Activated CD8-positive, alpha-beta T cell treated with anti-CD3 and anti-CD28 coated beads for 36 hours (primary cell): ENCODE measurements at regions not wholly inside any gene's neighbourhood (a gene's known extent, or its start where the extent isn't known, plus 50 kb on each side); places are given as distances from the start of the nearest gene placed in this dataset.

Source experiments
- ATAC-seq: fragments of 200-7000 bp; cut with Tn5 transposase; one replicate; pipeline ENCODE4 v1.10.0; 2021; ENCODE audit warnings: mild to moderate bottlenecking, moderate library complexity
- CTCF ChIA-PET: fragments of 350-600 bp; sonication (Branson Sonifier 250); formaldehyde crosslinking; loops from one replicate; lab custom pipeline; 2021; ENCODE audit warnings: antibody characterized with exemption; lab: Charles Lee
- POLR2A ChIA-PET: fragments of 350-600 bp; sonication (Branson Sonifier 250); formaldehyde crosslinking; loops from one replicate; lab custom pipeline; 2021; ENCODE audit warnings: antibody characterized with exemption; lab: Charles Lee
- DNase-seq: peaks from one replicate; pipeline ENCODE4 v3.0.0-alpha.2; 2020
- H3K27ac Mint-ChIP-seq: one replicate; pipeline ENCODE4 v1.8.0; 2021; ENCODE audit warnings: mild to moderate bottlenecking, mixed read lengths
- H3K27me3 Mint-ChIP-seq: one replicate; pipeline ENCODE4 v1.8.0; 2021; ENCODE audit warnings: mixed read lengths
- H3K36me3 Mint-ChIP-seq: one replicate; pipeline ENCODE4 v1.8.0; 2021; ENCODE audit warnings: low read depth, mixed read lengths
- H3K4me1 Mint-ChIP-seq: one replicate; pipeline ENCODE4 v1.8.0; 2021; ENCODE audit warnings: low read depth, mixed read lengths
- H3K4me3 Mint-ChIP-seq: one replicate; pipeline ENCODE4 v1.8.0; 2021; ENCODE audit warnings: mild to moderate bottlenecking, moderate library complexity, mixed read lengths
- H3K9me3 Mint-ChIP-seq: one replicate; pipeline ENCODE4 v1.8.0; 2021; ENCODE audit warnings: mixed read lengths
- CTCF ChIP-seq: fragments of 200-600 bp; IDR thresholded peaks from one replicate; pipeline ENCODE4 v1.8.0; 2022; ENCODE audit warnings: antibody characterized with exemption, mild to moderate bottlenecking
- intact Hi-C: fragments of 100-400 bp; cut with micrococcal nuclease; formaldehyde crosslinking; loops from one replicate; pipeline ENCODE4 v1.10.0; 2022

- Mint-ChIP-seq H3K27me3 (no peaks in the 10 kb centered on the region), H3K4me3 (no peak overlapping the region), H3K9me3 (peaks cover 6% of the 10 kb centered on the region), H3K27ac (no peak overlapping the region), H3K4me1 (no peaks in the 10 kb centered on the region), H3K36me3 (no peaks in the 10 kb centered on the region)
- POLR2A ChIA-PET = no interaction called here
- CTCF ChIA-PET = interaction anchor here (1.7 kb wide), 1 partner anchor 10 kb away, joined by 3 read pairs; no protein-coding TSS in a partner anchor
- intact Hi-C loops = no loop called here
- ATAC-seq (no peak), DNase-seq (no peak)
- no peak for TF ChIP-seq CTCF
Measured at GRCh38 chr18:52046842-52047241, 293.2 kb upstream of the DCC start.

- Mint-ChIP-seq H3K9me3 (peaks cover 8% of the 10 kb centered on the region), H3K36me3 (no peaks in the 10 kb centered on the region), H3K4me3 (no peak overlapping the region), H3K27ac (no peak overlapping the region), H3K4me1 (no peaks in the 10 kb centered on the region), H3K27me3 (no peaks in the 10 kb centered on the region)
- CTCF ChIA-PET = no interaction called here
- TF ChIP-seq CTCF = no peak
- DNase-seq (no peak), ATAC-seq (no peak)
- intact Hi-C loops = no loop called here
- POLR2A ChIA-PET = no interaction called here
Measured at GRCh38 chr18:52054324-52054723, 285.7 kb upstream of the DCC start.

GRCh38 chr18:52060607-52061304, 279.2 kb upstream of the DCC start:
- ChIA-PET POLR2A (no interaction called here), CTCF (no interaction called here)
- no peak for TF ChIP-seq CTCF
- DNase-seq = no peak
- no peaks in the 10 kb centered on the region for H3K4me1 Mint-ChIP-seq
- intact Hi-C loops = no loop called here
- no peak overlapping the region for H3K27ac Mint-ChIP-seq
- ATAC-seq = no peak
- no peak overlapping the region for H3K4me3 Mint-ChIP-seq
- H3K9me3 Mint-ChIP-seq = peaks cover 6% of the 10 kb centered on the region
- no peaks in the 10 kb centered on the region for H3K27me3 Mint-ChIP-seq
- H3K36me3 Mint-ChIP-seq = no peaks in the 10 kb centered on the region

- H3K27ac Mint-ChIP-seq = no peak overlapping the region
- H3K36me3 Mint-ChIP-seq = no peaks in the 10 kb centered on the region
- CTCF ChIA-PET = no interaction called here
- H3K27me3 Mint-ChIP-seq = no peaks in the 10 kb centered on the region
- intact Hi-C loops = no loop called here
- H3K4me3 Mint-ChIP-seq = no peak overlapping the region
- DNase-seq (no peak), ATAC-seq (no peak)
- H3K4me1 Mint-ChIP-seq = no peaks in the 10 kb centered on the region
- POLR2A ChIA-PET = no interaction called here
- peaks cover 7% of the 10 kb centered on the region for H3K9me3 Mint-ChIP-seq
- no peak for TF ChIP-seq CTCF
Measured at GRCh38 chr18:52063923-52064322, 276.1 kb upstream of the DCC start.

- no peak for TF ChIP-seq CTCF
- H3K4me1 Mint-ChIP-seq = no peaks in the 10 kb centered on the region
- ATAC-seq (no peak), DNase-seq (no peak)
- no peak overlapping the region for H3K4me3 Mint-ChIP-seq
- CTCF ChIA-PET = no interaction called here
- intact Hi-C loops = no loop called here
- H3K27me3 Mint-ChIP-seq = no peaks in the 10 kb centered on the region
- H3K27ac Mint-ChIP-seq = no peak overlapping the region
- H3K9me3 Mint-ChIP-seq = peaks cover 12% of the 10 kb centered on the region
- H3K36me3 Mint-ChIP-seq = no peaks in the 10 kb centered on the region
- POLR2A ChIA-PET = no interaction called here
Measured at GRCh38 chr18:52069201-52069600, 270.8 kb upstream of the DCC start.
